ENCODE measurements at regions not wholly inside any gene's neighbourhood (a gene's known extent, or its start where the extent isn't known, plus 50 kb on each side); places are given as distances from the start of the nearest gene placed in this dataset.

- DNase-seq (ENCODE audit: low read depth, low spot score): no peak
Measured at GRCh38 chr1:177346790-177347359, 176.1 kb downstream of the BRINP2 start.

GRCh38 chr1:177343445-177343844 is 172.7 kb downstream of the BRINP2 start:
- no peak for DNase-seq (ENCODE audit: low read depth, low spot score)

- no peak for DNase-seq (ENCODE audit: low read depth, low spot score)
Measured at GRCh38 chr1:177341773-177342172, 171.0 kb downstream of the BRINP2 start.

- no peak for DNase-seq (ENCODE audit: low read depth, low spot score)
Measured at GRCh38 chr1:177340601-177341067, 169.9 kb downstream of the BRINP2 start.

DNA sequence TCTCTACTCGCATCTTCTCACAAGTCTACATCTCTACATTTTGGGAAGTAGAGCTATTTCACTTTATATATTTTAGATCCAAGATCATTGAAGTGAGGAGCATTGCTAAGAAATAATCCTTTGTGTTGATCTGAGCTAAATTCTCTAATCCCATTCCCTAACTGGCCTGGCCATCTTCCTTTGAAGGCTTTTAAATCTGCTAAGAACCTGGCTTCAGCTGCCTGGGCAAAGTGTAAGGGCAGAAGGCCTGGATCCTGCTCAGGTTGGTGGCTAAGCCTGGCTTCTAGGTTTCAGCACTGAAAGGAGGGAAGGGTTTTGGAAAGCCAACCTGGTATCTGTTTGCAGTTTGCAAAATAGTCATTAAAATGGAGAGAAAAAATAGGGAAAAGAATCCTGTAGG is 167.6 kb downstream of the BRINP2 start:
- no peak for DNase-seq (ENCODE audit: low read depth, low spot score)

GRCh38 chr1:177334903-177335302 is 164.1 kb downstream of the BRINP2 start:
- DNase-seq (ENCODE audit: low read depth, low spot score): no peak

DNA sequence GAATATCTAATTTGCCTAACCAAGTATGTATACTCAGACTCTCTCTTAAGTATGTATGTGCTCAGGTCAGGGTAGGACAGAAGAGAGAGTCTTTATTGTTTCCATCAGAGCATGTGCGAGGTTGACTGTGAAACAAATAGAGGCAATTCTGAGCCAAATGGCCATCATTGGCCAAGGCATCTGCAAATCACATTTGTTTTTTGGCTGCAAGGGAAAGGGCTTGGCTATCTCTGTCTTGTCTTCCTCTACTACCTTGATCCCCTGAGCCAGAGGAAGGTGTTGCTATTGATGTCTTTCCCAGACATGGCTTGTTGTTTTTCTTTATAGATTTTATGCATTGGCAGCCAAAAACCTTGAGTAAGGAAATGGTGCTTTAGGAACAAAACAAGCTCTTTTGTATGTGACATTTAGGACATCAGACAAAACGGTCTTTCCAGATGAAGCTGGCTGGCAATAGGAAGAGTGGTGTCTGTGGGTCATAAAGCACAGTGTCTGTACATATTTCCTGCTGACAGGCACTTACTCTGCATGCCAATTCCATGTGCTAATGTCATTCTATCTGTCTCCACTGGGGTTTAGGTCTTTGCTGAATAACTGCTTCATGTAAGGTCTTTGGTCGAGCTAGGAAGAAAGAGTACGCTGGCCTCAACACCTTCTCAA is 163.3 kb downstream of the BRINP2 start:
- DNase-seq (ENCODE audit: low read depth, low spot score): no peak

Measured in smooth muscle cell of the brain vasculature (primary cell).